Astrocyte of the spinal cord (primary cell): ENCODE measurements at regions not wholly inside any gene's neighbourhood (a gene's known extent, or its start where the extent isn't known, plus 50 kb on each side); places are given as distances from the start of the nearest gene placed in this dataset.

Source experiments
- DNase-seq: peaks from one replicate; pipeline ENCODE4 v3.0.0; 2011; ENCODE audit warnings: low read depth, low spot score
- H3K4me3 ChIP-seq: 2 replicates; pipeline ENCODE4 v1.5.1; 2011; ENCODE audit warnings: low read depth, mild to moderate bottlenecking, low read length, moderate library complexity
- CTCF ChIP-seq: IDR thresholded peaks from 2 replicates; pipeline ENCODE4 v1.5.1; 2012; ENCODE audit warnings: low read depth, mild to moderate bottlenecking, low read length, inconsistent platforms
- in situ Hi-C: cut with HindIII; loops from 2 replicates; pipeline ENCODE4 v1.10.0; 2017; ENCODE audit warnings: low sequenced_read_pairs

- H3K4me3 ChIP-seq, result no peak overlapping the region
- no peak for TF ChIP-seq CTCF
- in situ Hi-C loops, result no loop called here
- peak; percentile 67 for DNase-seq
These were observed 193.3 kb upstream of the TOPAZ1 start for GRCh38 chr3:44048196-44048924.

GRCh38 chr3:44048949-44049348, 192.7 kb upstream of the TOPAZ1 start:
- no peak overlapping the region for H3K4me3 ChIP-seq
- DNase-seq, result no peak
- TF ChIP-seq CTCF, result no peak
- in situ Hi-C loops, result no loop called here

- no peak overlapping the region for H3K4me3 ChIP-seq
- in situ Hi-C loops, result no loop called here
- no peak for TF ChIP-seq CTCF
- DNase-seq, result no peak
These were observed 191.6 kb upstream of the TOPAZ1 start for GRCh38 chr3:44050101-44050500.

- in situ Hi-C loops, result no loop called here
- DNase-seq, result peak; percentile 50
- no peak for TF ChIP-seq CTCF
- H3K4me3 ChIP-seq, result no peak overlapping the region
These were observed 190.8 kb upstream of the TOPAZ1 start for GRCh38 chr3:44050867-44051266.

- in situ Hi-C loops, result no loop called here
- DNase-seq, result peak; percentile 63
- no peak overlapping the region for H3K4me3 ChIP-seq
- TF ChIP-seq CTCF, result no peak
These were observed 185.7 kb upstream of the TOPAZ1 start for GRCh38 chr3:44055951-44056350.

GRCh38 chr3:44056446-44057240, 185.0 kb upstream of the TOPAZ1 start:
- in situ Hi-C loops, result no loop called here
- no peak overlapping the region for H3K4me3 ChIP-seq
- TF ChIP-seq CTCF, result no peak
- DNase-seq, result no peak
